ENCODE measurements at regions not wholly inside any gene's neighbourhood (a gene's known extent, or its start where the extent isn't known, plus 50 kb on each side); places are given as distances from the start of the nearest gene placed in this dataset.

DNA sequence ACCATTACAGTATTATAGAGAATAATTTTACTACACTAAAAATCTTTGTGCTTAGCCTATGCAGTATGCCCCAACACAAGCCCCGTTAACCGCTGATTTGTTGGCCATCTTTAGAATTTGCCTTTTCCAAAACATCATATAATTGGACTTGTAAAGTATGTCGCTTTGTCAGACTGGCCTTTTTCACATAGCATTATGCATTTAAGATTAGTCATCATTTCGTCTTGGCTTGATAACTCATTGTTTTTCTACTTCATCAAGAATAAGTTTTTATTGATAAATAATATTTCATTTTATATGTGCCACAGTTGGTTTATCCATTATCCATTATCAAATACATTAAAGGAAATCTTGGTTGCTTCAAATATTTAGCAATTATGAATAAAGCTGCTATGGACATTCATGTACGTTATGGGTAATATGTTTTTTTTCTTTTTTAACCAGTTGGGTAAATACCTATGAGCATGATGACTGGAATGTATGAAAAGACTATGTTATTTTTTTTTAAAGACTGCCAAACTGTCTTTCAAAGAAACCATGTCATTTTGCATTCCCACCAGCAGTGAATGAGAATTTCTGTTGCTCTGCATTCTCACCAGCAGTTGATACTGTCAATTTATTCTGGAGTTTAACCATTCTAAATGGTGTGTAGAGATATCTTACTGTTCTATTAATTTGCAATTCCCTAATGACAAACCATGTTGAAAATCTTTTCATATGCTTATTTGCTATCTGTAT, 273.1 kb upstream of the KCND2 start:
- no peaks in the 10 kb centered on the region for H3K27me3 ChIP-seq (ENCODE audit: control insufficient read depth in 4 of 4, insufficient read depth in 4 of 4, low read length in 3 of 4)
- no peak for DNase-seq (ENCODE audit: low spot score)
- no peak overlapping the region for H3K9ac ChIP-seq (ENCODE audit: low read depth in 1 of 2, low read length in 2 of 2)
- no peak overlapping the region for H3K4me3 ChIP-seq (ENCODE audit: low read depth in 1 of 3, low read length in 3 of 3)
- no peaks in the 10 kb centered on the region for H3K4me1 ChIP-seq (ENCODE audit: control insufficient read depth in 4 of 4, insufficient read depth in 4 of 4, low read length in 3 of 4)
- H3K36me3 ChIP-seq (ENCODE audit: control insufficient read depth in 4 of 4, insufficient read depth in 3 of 4, low read depth in 1 of 4, low read length in 3 of 4) = no peaks in the 10 kb centered on the region
- TF ChIP-seq, protein P1, sequence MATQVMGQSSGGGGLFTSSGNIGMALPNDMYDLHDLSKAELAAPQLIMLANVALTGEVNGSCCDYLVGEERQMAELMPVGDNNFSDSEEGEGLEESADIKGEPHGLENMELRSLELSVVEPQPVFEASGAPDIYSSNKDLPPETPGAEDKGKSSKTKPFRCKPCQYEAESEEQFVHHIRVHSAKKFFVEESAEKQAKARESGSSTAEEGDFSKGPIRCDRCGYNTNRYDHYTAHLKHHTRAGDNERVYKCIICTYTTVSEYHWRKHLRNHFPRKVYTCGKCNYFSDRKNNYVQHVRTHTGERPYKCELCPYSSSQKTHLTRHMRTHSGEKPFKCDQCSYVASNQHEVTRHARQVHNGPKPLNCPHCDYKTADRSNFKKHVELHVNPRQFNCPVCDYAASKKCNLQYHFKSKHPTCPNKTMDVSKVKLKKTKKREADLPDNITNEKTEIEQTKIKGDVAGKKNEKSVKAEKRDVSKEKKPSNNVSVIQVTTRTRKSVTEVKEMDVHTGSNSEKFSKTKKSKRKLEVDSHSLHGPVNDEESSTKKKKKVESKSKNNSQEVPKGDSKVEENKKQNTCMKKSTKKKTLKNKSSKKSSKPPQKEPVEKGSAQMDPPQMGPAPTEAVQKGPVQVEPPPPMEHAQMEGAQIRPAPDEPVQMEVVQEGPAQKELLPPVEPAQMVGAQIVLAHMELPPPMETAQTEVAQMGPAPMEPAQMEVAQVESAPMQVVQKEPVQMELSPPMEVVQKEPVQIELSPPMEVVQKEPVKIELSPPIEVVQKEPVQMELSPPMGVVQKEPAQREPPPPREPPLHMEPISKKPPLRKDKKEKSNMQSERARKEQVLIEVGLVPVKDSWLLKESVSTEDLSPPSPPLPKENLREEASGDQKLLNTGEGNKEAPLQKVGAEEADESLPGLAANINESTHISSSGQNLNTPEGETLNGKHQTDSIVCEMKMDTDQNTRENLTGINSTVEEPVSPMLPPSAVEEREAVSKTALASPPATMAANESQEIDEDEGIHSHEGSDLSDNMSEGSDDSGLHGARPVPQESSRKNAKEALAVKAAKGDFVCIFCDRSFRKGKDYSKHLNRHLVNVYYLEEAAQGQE (IDR thresholded peaks at IDR 0.05) = no peak
- TF ChIP-seq TAF1 (conservative IDR thresholded peaks at IDR 0.05) (no peak), YY1 (IDR thresholded peaks at IDR 0.05) (no peak), FOXA1 (IDR thresholded peaks at IDR 0.05) (no peak), SP1 (IDR thresholded peaks at IDR 0.05) (no peak), NR2F2 (IDR thresholded peaks at IDR 0.05) (no peak), EGR1 (IDR thresholded peaks at IDR 0.05; ENCODE audit: low read depth in 2 of 2) (no peak), JUND (IDR thresholded peaks at IDR 0.05) (no peak), GABPA (IDR thresholded peaks at IDR 0.05 in 1 of 2, conservative IDR thresholded peaks at IDR 0.05 in 1 of 2) (no peak), RAD21 (IDR thresholded peaks at IDR 0.05) (no peak), RXRA (IDR thresholded peaks at IDR 0.05) (no peak), HNF4G (IDR thresholded peaks at IDR 0.05) (no peak)
- TF ChIP-seq, protein P2, sequence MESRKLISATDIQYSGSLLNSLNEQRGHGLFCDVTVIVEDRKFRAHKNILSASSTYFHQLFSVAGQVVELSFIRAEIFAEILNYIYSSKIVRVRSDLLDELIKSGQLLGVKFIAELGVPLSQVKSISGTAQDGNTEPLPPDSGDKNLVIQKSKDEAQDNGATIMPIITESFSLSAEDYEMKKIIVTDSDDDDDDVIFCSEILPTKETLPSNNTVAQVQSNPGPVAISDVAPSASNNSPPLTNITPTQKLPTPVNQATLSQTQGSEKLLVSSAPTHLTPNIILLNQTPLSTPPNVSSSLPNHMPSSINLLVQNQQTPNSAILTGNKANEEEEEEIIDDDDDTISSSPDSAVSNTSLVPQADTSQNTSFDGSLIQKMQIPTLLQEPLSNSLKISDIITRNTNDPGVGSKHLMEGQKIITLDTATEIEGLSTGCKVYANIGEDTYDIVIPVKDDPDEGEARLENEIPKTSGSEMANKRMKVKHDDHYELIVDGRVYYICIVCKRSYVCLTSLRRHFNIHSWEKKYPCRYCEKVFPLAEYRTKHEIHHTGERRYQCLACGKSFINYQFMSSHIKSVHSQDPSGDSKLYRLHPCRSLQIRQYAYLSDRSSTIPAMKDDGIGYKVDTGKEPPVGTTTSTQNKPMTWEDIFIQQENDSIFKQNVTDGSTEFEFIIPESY (IDR thresholded peaks at IDR 0.05) = no peak
- TF ChIP-seq, protein P3, sequence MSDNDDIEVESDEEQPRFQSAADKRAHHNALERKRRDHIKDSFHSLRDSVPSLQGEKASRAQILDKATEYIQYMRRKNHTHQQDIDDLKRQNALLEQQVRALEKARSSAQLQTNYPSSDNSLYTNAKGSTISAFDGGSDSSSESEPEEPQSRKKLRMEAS (IDR thresholded peaks at IDR 0.05) = no peak
- TF ChIP-seq, protein P4, sequence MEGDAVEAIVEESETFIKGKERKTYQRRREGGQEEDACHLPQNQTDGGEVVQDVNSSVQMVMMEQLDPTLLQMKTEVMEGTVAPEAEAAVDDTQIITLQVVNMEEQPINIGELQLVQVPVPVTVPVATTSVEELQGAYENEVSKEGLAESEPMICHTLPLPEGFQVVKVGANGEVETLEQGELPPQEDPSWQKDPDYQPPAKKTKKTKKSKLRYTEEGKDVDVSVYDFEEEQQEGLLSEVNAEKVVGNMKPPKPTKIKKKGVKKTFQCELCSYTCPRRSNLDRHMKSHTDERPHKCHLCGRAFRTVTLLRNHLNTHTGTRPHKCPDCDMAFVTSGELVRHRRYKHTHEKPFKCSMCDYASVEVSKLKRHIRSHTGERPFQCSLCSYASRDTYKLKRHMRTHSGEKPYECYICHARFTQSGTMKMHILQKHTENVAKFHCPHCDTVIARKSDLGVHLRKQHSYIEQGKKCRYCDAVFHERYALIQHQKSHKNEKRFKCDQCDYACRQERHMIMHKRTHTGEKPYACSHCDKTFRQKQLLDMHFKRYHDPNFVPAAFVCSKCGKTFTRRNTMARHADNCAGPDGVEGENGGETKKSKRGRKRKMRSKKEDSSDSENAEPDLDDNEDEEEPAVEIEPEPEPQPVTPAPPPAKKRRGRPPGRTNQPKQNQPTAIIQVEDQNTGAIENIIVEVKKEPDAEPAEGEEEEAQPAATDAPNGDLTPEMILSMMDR (IDR thresholded peaks at IDR 0.05; ENCODE audit: low read depth, low read length, missing input control) = no peak
- TF ChIP-seq, protein P5, sequence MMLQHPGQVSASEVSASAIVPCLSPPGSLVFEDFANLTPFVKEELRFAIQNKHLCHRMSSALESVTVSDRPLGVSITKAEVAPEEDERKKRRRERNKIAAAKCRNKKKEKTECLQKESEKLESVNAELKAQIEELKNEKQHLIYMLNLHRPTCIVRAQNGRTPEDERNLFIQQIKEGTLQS (IDR thresholded peaks at IDR 0.05) = no peak
- no peaks in the 10 kb centered on the region for H3K9me3 ChIP-seq (ENCODE audit: control insufficient read depth in 4 of 4, low read length in 3 of 4)
- 81% methylated on average over 5 of the region's 5 CpGs for WGBS
- no peak overlapping the region for H3K27ac ChIP-seq (ENCODE audit: low read depth in 1 of 2, low read length in 2 of 2)

All from liver (tissue), 8 donors.